OCI-LY7 (cell line): ENCODE measurements at regions not wholly inside any gene's neighbourhood (a gene's known extent, or its start where the extent isn't known, plus 50 kb on each side); places are given as distances from the start of the nearest gene placed in this dataset.

Experiments
- CTCF ChIP-seq: fragments of 200-600 bp; sonication (generic); conservative IDR thresholded peaks from 2 replicates; pipeline ENCODE4 v1.5.1; 2014; ENCODE audit warnings: mild to moderate bottlenecking, antibody characterized with exemption, low read length, moderate library complexity, mixed read lengths
- EZH2phosphoT487 ChIP-seq: fragments of 200-600 bp; sonication (generic); IDR thresholded peaks from 2 replicates; pipeline ENCODE4 v1.6.1; 2018; ENCODE audit warnings: low read depth, borderline replicate concordance, mild to moderate bottlenecking, mixed run types, antibody characterized with exemption, low read length, moderate library complexity, mixed read lengths

GRCh38 chr12:131271724-131272123 lies 318.0 kb downstream of the ADGRD1 start:
- no peak for TF ChIP-seq CTCF
- TF ChIP-seq EZH2phosphoT487, result no peak
